ENCODE measurements at regions not wholly inside any gene's neighbourhood (a gene's known extent, or its start where the extent isn't known, plus 50 kb on each side); places are given as distances from the start of the nearest gene placed in this dataset.

DNA sequence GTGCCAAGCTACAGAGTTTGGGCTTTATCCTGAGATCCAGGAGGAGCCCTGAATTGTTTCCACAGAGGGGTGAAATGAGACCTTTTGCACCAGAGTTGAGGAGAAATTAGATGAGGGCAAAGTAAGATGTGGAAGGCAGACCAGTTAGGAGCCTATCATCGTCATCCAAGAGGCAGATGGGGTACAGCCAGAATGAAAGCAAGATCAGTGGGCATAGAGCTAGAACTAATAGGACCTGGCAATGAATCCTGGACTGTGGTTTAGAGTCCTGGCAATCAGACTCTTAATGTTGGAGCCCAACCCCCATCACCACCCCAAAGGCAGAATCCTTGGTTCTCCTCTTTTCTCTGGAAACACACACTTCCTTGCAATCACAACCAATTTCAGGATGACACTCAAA lies 166.6 kb upstream of the HMGA2 start:
- TF ChIP-seq, protein P1, sequence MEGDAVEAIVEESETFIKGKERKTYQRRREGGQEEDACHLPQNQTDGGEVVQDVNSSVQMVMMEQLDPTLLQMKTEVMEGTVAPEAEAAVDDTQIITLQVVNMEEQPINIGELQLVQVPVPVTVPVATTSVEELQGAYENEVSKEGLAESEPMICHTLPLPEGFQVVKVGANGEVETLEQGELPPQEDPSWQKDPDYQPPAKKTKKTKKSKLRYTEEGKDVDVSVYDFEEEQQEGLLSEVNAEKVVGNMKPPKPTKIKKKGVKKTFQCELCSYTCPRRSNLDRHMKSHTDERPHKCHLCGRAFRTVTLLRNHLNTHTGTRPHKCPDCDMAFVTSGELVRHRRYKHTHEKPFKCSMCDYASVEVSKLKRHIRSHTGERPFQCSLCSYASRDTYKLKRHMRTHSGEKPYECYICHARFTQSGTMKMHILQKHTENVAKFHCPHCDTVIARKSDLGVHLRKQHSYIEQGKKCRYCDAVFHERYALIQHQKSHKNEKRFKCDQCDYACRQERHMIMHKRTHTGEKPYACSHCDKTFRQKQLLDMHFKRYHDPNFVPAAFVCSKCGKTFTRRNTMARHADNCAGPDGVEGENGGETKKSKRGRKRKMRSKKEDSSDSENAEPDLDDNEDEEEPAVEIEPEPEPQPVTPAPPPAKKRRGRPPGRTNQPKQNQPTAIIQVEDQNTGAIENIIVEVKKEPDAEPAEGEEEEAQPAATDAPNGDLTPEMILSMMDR (IDR thresholded peaks at IDR 0.05), result no peak
- TF ChIP-seq POLR2A (IDR thresholded peaks at IDR 0.05) (no peak), POLR2AphosphoS5 (IDR thresholded peaks at IDR 0.05; ENCODE audit: insufficient read depth in 1 of 2, low read depth in 1 of 2) (no peak)

Data from vagina (tissue), 2 donors.